ENCODE measurements at regions not wholly inside any gene's neighbourhood (a gene's known extent, or its start where the extent isn't known, plus 50 kb on each side); places are given as distances from the start of the nearest gene placed in this dataset.

DNA sequence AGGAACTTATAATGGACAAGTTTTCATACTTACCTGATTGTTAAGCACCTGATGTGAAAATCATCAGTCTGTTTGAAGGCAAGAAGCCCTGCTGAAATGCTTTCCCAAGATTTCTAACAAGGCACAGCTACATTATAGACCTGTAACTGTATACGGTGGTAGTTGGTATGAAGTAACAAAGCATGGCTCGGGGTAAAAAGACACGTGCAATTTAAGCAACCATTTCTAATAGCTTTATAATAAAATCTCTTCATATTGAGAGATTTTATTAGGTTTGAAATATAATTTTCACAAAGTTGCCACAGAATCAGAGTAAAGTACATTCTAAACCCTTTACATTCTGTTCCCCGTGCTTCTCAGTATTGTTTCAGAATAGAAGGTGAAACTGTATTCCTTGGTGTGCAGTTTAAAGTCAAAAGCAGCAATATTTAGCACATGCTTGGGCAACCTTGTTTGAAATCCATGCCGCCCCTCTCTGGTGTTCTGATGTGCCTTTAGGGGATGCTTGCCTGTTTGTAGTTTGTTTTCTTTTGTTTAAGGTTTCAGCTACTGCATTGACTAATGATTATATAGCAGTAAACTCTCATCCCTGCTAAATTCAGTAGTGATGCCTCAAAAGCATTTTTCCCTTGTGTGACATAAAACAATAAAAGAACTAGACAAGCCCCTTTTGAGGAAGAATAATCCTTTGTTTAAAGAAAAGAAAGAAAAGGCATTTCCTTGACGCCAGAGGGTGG is 125.2 kb upstream of the OBI1 start:
- Histone ChIP-seq H4K20me1 (ENCODE audit: control insufficient read depth, insufficient read depth, low read length, poor library complexity, severe bottlenecking) (no peaks in the 10 kb centered on the region), H3K4me2 (replicated peaks; ENCODE audit: low read depth, low read length, poor library complexity, severe bottlenecking) (no peak overlapping the region), H2AFZ (ENCODE audit: insufficient read depth, low read depth, low read length, poor library complexity, severe bottlenecking) (no peak overlapping the region), H3K4me3 (ENCODE audit: control extremely low read depth in 1 of 5, extremely low read depth in 1 of 5, insufficient read depth in 1 of 5, low read depth in 2 of 5, low read length in 4 of 5) (no peak overlapping the region), H3K27ac (ENCODE audit: low read length in 2 of 2) (no peak overlapping the region), H3K36me3 (replicated peaks in 1 of 2; ENCODE audit: control extremely low read depth in 1 of 2, control insufficient read depth in 1 of 2, extremely low read depth in 1 of 2, insufficient read depth in 2 of 2, low read length in 1 of 2) (no peaks in the 10 kb centered on the region), H3K27me3 (replicated peaks in 1 of 4; ENCODE audit: control extremely low read depth in 1 of 4, control insufficient read depth in 3 of 4, insufficient read depth in 4 of 4, low read length in 3 of 4) (no peaks in the 10 kb centered on the region), H3K79me2 (ENCODE audit: control insufficient read depth, insufficient read depth, low read length) (no peaks in the 10 kb centered on the region), H3K9ac (ENCODE audit: low read length) (no peak overlapping the region), H3K4me1 (ENCODE audit: control insufficient read depth in 2 of 2, insufficient read depth in 2 of 2, low read length in 2 of 2) (no peaks in the 10 kb centered on the region), H3K9me3 (ENCODE audit: control extremely low read depth in 1 of 3, control insufficient read depth in 2 of 3, insufficient read depth in 1 of 3, low read length in 2 of 3) (no peaks in the 10 kb centered on the region)
- ATAC-seq (ENCODE audit: low read depth) (no peak), DNase-seq (no peak)
- no peaks in the 10 kb centered on the region for H3K4me1 Mint-ChIP-seq
- no CpG with 5 or more reads among the region's 6 CpGs for WGBS (ENCODE audit: insufficient coverage)
- intact Hi-C loops (cut with micrococcal nuclease), result no loop called here
- peaks cover 6% of the 10 kb centered on the region for H3K27me3 Mint-ChIP-seq
- ChIA-PET CTCF (no interaction called here), POLR2A (no interaction called here)
- no peaks in the 10 kb centered on the region for H3K9me3 Mint-ChIP-seq (ENCODE audit: insufficient read depth)
- TF ChIP-seq CTCF (IDR thresholded peaks at IDR 0.05) (no peak), EZH2 (IDR thresholded peaks at IDR 0.05; ENCODE audit: borderline replicate concordance, insufficient read depth, low read depth, low read length, poor library complexity, severe bottlenecking) (no peak)
- no peak overlapping the region for H3K4me3 Mint-ChIP-seq
- H3K27ac Mint-ChIP-seq, result no peak overlapping the region

- no peaks in the 10 kb centered on the region for H3K27me3 ChIP-seq (replicated peaks in 1 of 4; ENCODE audit: control extremely low read depth in 1 of 4, control insufficient read depth in 3 of 4, insufficient read depth in 4 of 4, low read length in 3 of 4)
- no peak overlapping the region for H3K4me3 Mint-ChIP-seq
- H3K9me3 ChIP-seq (ENCODE audit: control extremely low read depth in 1 of 3, control insufficient read depth in 2 of 3, insufficient read depth in 1 of 3, low read length in 2 of 3), result no peaks in the 10 kb centered on the region
- H3K27me3 Mint-ChIP-seq, result peaks cover 4% of the 10 kb centered on the region
- POLR2A ChIA-PET, result no interaction called here
- ATAC-seq (ENCODE audit: low read depth), result no peak
- H3K36me3 ChIP-seq (replicated peaks in 1 of 2; ENCODE audit: control extremely low read depth in 1 of 2, control insufficient read depth in 1 of 2, extremely low read depth in 1 of 2, insufficient read depth in 2 of 2, low read length in 1 of 2), result no peaks in the 10 kb centered on the region
- no peak for TF ChIP-seq CTCF (IDR thresholded peaks at IDR 0.05)
- no peak for TF ChIP-seq EZH2 (IDR thresholded peaks at IDR 0.05; ENCODE audit: borderline replicate concordance, insufficient read depth, low read depth, low read length, poor library complexity, severe bottlenecking)
- no peak overlapping the region for H3K27ac ChIP-seq (ENCODE audit: low read length in 2 of 2)
- intact Hi-C loops (cut with micrococcal nuclease), result no loop called here
- H3K79me2 ChIP-seq (ENCODE audit: control insufficient read depth, insufficient read depth, low read length), result no peaks in the 10 kb centered on the region
- H3K4me2 ChIP-seq (replicated peaks; ENCODE audit: low read depth, low read length, poor library complexity, severe bottlenecking), result no peak overlapping the region
- H3K4me3 ChIP-seq (ENCODE audit: control extremely low read depth in 1 of 5, extremely low read depth in 1 of 5, insufficient read depth in 1 of 5, low read depth in 2 of 5, low read length in 4 of 5), result no peak overlapping the region
- no peak overlapping the region for H2AFZ ChIP-seq (ENCODE audit: insufficient read depth, low read depth, low read length, poor library complexity, severe bottlenecking)
- H3K9ac ChIP-seq (ENCODE audit: low read length), result no peak overlapping the region
- no peak overlapping the region for H3K27ac Mint-ChIP-seq
- DNase-seq, result no peak
- H3K4me1 Mint-ChIP-seq, result no peaks in the 10 kb centered on the region
- WGBS (ENCODE audit: insufficient coverage), result 0% methylated on average over 1 of the region's 3 CpGs
- no peaks in the 10 kb centered on the region for H3K9me3 Mint-ChIP-seq (ENCODE audit: insufficient read depth)
- no peaks in the 10 kb centered on the region for H3K4me1 ChIP-seq (ENCODE audit: control insufficient read depth in 2 of 2, insufficient read depth in 2 of 2, low read length in 2 of 2)
- no peaks in the 10 kb centered on the region for H4K20me1 ChIP-seq (ENCODE audit: control insufficient read depth, insufficient read depth, low read length, poor library complexity, severe bottlenecking)
- CTCF ChIA-PET, result no interaction called here
Observed at GRCh38 chr13:78780708-78781107, 121.8 kb upstream of the OBI1 start.
